HG03354 (cell line): ENCODE measurements at regions not wholly inside any gene's neighbourhood (a gene's known extent, or its start where the extent isn't known, plus 50 kb on each side); places are given as distances from the start of the nearest gene placed in this dataset.
"Not testable (repeated sequence)": the region's sequence is repeated elsewhere in the genome, so short reads cannot be mapped to it uniquely, and the experiment has no call there.

Experiments
- ATAC-seq: cut with Tn5 transposase; IDR thresholded peaks from one replicate; pipeline ENCODE4 v1.9.1; 2021; ENCODE audit warnings: mild to moderate bottlenecking; ENCODE audit not compliant: unreplicated experiment, poor library complexity, severe bottlenecking

DNA sequence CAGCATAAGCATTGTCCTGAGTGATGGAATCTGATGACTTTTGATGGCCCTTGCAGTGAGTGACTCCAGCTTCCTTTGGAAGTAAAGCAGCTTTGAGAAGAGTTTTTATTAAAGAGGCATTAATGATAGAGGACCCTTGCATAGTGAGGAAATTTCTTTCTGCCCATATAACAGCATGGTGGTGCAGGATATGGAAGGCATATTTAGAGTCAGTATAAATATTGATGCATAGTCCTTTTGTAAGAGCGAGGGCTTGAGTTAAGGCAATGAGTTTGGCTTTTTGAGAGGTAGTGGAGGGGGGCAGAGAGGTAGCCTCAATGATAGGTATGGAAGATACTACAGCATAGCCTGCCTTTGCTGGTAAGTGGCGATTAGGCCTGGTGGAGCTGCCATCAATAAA, 87.7 kb upstream of the DNAH14 start:
- not testable (repeated sequence) for ATAC-seq

DNA sequence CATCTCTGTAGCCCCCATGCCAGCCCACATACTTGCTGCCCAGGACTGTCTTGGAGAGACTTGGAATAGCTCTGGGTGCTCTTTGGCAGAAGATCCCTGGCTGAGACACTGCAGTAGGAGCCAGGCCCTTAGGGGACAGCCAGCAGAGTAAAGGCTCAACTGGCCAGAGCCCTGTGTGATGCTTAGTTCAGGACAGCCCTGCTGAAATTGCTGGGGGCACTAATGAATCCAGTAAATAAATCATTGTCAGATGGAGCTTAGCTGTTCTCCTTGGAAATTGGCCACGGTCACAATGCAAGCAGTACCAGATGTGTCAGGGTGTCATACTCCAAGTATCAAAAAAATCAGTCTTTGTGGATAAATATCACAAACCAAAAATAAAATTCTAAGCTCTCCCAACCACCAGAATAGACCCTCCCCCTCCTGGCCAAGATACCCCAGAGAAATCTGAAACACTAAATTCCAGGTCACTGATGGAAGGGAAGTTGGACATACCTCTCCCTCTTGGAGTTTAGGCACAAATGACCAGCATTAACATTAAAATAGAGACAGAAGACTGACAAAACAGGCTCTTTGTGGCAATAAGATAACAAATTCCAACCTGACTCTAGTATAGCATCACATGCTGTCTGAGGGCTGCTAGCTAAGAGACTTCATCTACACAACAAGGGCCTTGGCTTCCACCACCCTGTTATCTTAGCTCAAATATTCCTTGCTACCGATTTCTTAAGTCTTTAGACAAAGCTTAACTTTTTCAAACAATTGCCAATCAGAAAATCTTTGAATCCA, 83.2 kb upstream of the DNAH14 start:
- no peak for ATAC-seq

DNA sequence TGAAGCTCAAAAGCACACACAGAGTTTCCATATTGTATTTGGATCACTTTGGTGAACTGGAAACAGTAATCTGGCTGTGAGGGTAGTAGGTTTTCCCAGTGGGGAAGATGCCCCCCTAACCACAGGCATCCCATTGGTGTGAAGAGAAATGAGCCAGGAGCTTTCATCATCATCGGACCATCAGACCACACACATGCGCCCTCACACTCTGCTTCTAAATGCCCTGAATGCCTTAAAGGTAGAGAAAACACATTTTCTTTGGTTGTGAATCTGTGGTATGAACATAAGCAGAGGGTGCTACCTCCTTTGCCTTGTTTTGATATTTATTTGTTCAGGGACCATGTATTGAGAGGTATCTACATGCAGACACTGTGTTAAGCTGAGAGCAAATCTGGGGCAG, 79.0 kb upstream of the DNAH14 start:
- no peak for ATAC-seq

DNA sequence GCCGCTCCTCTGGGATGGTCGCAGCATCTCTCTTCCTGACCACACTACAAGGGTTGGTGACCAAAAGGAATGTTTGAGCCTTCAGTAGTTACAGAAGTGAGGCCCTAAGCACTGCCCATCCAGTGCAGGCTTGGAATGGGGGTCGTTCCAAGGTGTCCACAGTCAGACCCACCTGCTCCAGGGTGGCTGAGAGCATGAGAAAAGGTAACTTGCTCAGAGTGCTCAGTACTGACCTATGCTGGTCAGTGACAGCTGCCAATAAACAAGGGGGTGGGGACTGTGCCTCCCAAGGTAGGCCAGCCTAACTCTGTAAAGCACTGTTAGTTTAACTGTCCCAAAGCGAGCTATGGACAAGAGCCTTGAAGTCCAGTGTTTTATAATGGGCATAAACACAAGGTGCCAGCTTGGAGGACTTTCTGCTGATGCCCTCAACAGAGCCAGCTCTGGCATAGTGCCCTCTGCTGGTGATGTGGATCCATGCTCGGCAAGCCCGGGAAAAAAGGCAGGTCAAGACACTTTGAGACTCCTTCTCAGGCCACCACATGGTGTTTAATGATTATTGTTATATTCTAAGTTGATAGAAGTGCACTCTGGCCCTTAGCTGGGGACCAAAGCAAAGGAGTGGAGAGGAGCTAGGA, 78.1 kb upstream of the DNAH14 start:
- ATAC-seq, result peak; percentile 81

DNA sequence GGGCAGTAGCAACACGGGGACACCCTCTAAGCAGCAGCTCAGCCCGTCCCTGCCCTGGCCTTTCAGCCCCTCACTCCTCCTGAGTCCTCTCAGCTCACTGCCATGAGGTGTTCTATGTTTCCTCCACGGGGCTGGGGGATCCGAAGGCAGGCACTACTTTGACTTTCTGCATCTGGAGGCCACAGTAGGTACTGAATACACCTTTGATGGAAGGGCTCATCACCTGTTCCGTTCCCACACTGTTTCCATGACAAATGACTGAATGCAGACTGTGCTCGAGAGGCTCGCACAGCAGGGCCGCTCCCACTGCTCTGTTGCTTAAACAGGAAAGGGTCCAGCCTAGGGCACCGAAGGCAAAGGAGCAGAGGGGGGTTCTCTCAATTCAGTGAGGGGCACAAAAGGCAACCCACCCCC, 77.6 kb upstream of the DNAH14 start:
- ATAC-seq, result no peak

DNA sequence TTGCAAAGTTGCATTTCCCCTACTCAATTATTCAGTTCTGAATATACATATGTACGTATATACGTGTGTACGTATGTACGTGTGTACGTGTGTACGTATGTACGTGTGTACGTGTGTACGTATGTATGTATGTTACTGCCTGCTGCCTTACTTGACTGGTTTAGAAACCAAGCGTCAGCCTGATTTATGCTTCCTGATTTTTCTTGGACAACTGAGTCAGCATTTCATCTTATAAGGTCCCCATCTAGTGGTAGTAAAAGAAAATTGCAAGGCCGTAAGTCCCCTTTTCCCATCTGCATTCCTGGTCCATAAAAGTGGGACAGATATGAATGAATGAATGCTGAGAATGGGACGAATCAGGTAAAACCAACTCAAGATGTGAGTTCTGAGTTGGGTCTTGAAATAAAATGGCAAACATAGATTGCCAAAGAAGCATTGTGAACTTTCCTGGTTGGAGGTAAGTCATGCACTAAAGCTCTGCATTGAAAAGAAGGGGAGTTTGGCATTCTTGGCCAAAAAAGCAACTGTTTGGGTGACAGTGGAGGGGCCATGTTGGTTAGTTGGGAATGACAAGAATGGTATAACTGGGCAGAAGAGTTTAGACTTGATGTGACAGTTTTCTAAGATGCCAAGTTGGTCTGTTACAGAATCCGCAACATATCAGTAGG, 76.4 kb upstream of the DNAH14 start:
- ATAC-seq, result no peak

DNA sequence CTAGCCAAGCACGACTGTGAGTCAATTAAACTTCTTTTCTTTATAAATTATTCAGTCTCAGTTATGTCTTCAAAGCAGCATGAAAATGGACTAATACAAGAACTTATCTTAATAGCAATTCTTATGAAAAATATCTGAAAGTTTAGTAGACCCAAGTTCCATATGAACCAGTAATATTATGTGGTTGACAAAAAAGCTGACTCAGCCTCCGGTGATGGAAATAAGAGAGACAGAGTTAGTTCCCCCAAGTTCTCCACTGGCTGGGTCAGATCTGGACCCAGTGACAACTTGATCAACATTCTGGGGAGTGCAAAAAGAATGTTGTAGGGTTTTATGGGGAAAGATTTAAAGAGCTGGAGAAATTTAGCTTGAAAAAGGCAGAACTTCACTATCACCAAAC, 72.5 kb upstream of the DNAH14 start:
- no peak for ATAC-seq

DNA sequence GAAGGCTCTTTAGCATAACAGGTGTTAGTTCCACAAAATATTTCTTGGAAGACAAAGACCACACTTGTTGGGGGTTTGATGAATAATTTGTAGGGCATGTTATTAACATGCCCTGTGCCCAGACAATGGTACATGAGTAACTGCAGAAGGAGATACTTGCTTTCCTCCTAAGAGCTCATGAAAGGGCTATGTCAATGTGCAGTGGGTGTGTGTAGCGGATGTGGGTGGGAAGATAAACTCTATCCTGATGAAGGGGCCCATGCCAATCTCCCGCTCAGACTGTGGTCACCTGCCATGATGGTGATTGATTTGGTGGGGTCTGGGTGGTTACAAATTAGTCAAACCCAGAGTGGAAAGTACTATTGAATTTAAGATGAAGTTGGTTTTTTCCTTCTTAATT, 69.8 kb upstream of the DNAH14 start:
- no peak for ATAC-seq

DNA sequence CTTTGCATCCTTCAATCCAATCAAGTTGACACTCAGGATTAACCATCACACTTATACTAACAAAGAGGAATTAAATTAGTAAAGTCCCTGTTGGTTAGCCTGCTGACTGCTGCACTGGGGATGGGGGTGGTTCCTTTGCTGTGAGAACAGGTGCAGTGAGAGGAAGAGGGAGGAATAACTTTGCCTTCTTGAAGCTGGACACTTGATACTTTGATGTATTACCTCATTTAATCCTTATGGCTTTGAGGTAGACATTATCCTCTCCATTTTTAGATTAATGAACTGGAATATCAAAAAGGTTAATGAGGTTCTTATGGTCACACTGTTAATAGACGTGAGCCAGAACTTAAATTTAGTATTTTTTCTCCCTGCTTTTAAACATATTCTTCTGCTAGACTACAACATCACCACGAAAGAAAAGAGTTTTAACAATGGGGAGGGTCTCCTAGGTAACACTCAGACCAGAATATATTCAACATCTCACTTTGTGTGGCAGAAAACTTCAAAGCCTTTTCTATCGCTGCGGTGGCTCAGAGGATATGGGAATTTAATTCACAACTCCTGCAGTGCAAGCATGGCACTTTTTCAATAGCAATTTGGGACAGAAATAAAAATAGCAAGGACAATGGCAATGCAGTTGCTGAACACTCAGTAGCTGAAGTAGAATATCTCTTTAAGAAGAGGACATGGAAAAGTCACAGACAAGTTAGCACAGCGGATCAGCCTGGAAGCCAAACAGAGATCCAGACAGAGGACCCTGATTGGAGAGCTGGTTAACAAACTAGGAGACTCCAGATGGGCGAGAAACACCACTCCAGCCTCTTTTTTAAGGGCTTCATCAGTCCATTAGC, 68.8 kb upstream of the DNAH14 start:
- ATAC-seq, result no peak

DNA sequence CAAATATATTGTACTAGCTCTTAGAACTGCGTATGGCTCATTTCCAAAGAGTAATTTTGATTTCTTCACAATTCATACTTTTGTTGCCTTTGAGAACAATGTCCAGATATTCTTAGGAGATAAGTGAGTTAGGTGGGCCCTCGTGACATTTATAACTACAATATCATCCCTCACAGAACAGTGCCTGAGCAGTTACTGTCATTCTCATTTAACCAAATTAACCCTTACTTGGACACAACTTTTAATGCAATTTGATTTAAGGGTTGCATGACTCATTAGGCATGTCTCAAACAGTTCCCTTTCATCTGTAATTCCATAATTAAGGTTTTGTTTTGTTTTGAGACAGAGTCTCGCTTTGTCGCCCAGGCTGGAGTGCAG, 68.1 kb upstream of the DNAH14 start:
- no peak for ATAC-seq

DNA sequence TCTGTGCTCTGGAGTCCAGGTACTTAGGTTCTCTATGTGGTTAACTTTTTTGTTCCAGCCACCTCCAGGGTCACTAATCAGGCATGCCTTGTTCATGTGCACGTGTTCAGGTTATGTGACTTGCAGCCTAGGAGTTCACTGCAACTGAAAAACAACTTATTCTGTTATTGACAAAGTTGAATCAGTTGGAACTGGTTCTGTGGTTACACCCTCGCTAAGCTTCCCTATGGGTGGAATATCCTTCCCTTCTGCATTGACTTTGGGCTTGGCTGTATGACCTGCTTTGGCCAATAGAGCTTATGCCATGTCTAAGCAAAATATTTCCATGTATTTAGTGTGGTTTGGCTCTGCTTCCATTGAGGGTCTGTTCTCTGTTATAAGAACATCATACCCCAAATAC, 66.0 kb upstream of the DNAH14 start:
- no peak for ATAC-seq

DNA sequence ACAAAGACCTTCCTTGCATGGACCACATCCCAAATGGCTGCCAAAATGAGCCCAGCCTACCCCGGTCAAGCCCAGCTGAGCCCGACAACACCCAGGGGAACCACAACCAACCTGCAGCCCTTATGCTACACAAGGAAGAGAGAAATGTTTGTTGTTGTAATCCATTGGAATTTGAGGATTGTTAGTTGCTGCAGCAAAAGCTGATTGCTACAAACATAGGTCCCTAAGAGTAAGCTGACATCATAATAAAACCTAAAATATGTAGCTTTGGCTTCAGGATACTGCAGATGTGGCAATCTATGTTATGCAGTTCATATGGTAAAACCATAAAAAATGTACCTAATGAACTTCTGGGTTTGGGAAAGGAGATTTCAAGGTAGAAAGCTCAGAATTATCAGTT, 65.5 kb upstream of the DNAH14 start:
- ATAC-seq, result no peak

DNA sequence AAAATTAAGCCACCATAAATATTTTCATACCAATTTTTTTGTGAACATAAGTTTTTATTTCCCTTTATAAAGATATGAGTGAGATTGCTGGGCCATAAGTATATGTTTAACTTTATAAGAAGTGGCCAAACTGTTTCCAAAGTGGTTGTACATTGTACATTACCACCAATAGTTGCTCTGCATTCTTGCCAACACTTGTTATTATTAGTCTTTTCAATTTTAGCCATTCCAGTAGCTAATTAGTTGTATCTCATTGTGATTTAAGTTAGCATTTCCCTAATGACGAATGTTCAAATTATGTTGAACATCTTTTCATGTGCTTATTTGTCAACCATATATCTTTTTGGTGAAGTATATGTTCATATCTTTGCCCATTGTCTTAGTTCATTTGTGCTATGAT, 64.0 kb upstream of the DNAH14 start:
- ATAC-seq, result no peak

DNA sequence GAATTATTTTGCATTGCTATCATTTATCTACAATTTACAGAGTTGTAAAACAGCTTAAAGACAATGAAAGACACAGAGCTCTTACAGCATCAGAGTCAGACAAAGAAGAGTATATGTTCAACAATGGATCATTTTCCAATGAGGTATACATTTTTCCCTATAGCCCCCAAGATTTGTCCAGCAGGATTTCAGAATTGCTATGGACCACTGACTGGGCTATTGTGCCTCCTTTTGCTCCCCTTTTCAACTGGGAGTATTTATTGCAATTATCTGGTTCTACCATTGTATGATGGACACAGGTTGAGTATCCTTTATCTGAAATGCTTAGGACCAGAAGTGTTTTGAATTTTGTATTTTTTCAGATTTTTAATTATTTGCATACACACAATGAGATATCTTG, 62.5 kb upstream of the DNAH14 start:
- no peak for ATAC-seq

DNA sequence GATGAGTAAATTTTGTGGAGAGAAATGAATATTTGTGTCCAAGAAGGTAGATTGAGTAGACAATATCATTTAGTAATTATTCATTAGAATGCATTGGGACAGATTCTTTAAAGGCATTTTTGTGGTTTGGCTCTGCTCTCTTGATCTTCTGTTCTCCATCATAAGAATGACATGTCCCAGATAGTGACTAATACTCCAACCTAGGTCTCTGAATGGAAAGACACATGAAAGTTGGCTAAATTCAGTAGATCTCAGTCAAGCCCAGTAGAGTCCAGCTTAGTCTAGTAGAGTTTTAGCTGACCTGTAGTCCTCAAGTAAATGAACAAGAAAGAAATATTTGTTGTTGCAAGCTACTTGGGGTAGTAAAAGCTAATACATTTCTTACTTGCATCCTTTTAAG, 61.8 kb upstream of the DNAH14 start:
- ATAC-seq, result no peak

DNA sequence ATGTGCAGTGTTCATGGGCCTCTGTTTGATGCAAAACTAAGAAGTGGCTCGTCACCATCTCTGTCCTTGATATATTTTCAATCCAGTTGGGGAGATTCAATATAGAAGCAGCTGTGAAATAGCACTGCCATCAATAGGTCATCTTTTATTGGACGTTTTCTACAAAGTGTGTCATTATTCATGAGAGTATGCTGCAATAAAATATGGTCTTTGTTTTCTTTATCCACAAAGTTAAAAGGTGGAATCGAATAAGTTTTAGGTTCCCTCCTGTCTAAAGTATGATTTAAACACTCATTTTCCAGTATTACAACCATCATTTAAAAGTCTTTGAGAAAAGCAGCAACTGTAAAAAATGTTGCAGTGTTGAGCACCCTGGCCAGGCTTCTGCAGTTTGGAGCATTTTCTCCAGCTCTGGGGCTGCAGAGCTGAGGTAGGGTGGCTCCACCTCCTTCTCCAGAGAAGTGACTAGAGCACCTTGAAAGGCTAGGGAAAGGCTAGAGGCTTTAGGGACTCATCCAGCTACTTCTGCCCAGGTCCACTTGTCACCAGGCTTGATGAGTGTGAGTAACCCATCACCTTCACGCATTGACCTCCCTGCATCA, 56.5 kb upstream of the DNAH14 start:
- no peak for ATAC-seq

DNA sequence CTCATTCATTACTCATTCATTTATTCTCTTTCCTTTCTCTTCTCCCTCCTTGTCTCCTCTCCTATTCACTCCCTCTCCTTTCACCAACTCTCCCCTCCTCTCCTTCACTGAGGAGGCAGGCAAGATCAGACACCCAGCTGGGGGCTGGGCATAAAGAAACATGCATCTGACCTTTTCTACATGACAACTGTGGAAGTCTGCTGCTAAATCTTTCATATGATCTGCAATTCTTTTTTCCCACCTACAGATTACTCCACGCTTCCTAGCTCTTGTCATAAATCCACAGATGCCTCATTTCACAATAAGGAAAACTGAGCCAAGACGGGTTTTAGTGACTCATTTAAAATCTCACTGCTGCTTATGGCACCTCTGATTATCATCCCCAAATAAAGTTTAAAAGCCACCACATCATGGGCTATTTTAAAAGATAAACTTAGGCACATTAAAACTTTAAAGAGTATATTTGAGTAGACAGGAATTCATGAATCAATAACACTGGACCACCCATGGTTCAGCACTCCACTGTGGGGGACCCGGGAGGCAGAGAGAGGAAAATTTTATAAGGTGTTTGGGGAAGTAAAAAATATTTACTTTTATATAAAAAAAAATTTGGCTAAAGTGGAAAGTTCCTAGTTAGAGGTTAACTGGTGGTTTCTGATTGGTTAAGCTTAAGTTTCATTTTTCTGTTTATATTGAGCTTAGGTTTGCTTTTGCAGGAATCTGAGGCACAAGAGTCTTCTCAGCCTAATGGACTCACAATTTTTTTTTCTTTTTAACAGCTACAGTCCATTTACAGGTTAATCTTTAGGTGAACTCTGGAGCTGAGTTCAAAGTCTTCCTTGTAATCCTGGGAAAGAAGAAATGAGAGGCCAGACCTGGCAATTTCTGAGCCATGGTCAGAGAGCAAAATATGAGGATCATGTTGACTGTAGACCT, 55.8 kb upstream of the DNAH14 start:
- no peak for ATAC-seq

DNA sequence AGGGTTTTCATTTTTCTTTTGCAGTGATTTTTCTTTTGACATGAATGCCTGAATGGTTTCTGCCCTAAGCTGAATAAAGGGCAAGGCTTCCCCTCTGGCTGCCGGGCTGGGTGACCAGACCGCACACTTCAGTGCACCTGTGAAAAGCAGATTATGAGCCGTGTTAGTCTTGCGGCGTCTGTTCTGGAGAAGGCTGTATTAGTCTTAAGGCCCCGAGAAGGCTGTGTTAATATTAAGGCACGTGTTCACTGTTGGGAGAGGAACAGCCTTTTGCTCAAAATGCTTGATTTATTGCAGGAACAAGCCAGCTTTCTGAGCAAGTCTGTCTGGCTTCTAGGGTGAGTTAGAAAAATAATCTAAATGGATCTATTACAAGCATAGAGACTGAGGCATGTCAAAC, 54.7 kb upstream of the DNAH14 start:
- no peak for ATAC-seq
